CD4-positive, alpha-beta T cell treated with Interleukin-4 for 1 hour (primary cell): ENCODE measurements at regions not wholly inside any gene's neighbourhood (a gene's known extent, or its start where the extent isn't known, plus 50 kb on each side); places are given as distances from the start of the nearest gene placed in this dataset.

Experiments used
- DNase-seq, 2 donors: peaks; one replicate each; pipeline ENCODE4 v3.0.0-alpha.2; 2020 to 2022

- no peak for DNase-seq
Measured at GRCh38 chr6:40973304-40973703, 65.7 kb downstream of the UNC5CL start.

- DNase-seq = no peak
Measured at GRCh38 chr6:40972814-40973213, 66.2 kb downstream of the UNC5CL start.

- DNase-seq = no peak
Measured at GRCh38 chr6:40972190-40972589, 66.8 kb downstream of the UNC5CL start.

GRCh38 chr6:40968620-40969164 lies 70.3 kb downstream of the UNC5CL start:
- no peak for DNase-seq

GRCh38 chr6:40966860-40967259 lies 72.2 kb downstream of the UNC5CL start:
- DNase-seq = no peak

- DNase-seq = no peak
Measured at GRCh38 chr6:40965046-40965445, 74.0 kb downstream of the UNC5CL start.

GRCh38 chr6:40963019-40963418 lies 76.0 kb downstream of the UNC5CL start:
- no peak for DNase-seq

- DNase-seq = no peak
Measured at GRCh38 chr6:40962241-40962640, 76.8 kb downstream of the UNC5CL start.

GRCh38 chr6:40961831-40962230 lies 77.2 kb downstream of the UNC5CL start:
- no peak for DNase-seq

- no peak for DNase-seq
Measured at GRCh38 chr6:40960742-40961430, 78.1 kb downstream of the UNC5CL start.

GRCh38 chr6:40959781-40960327 lies 79.2 kb downstream of the UNC5CL start:
- DNase-seq = no peak

GRCh38 chr6:40958738-40959137 lies 80.3 kb downstream of the UNC5CL start:
- DNase-seq = no peak

GRCh38 chr6:40957616-40958492 lies 81.2 kb downstream of the UNC5CL start:
- no peak for DNase-seq

GRCh38 chr6:40956936-40957335 lies 82.1 kb downstream of the UNC5CL start:
- DNase-seq = no peak

- no peak for DNase-seq
Measured at GRCh38 chr6:40955178-40955545, 83.9 kb downstream of the UNC5CL start.

GRCh38 chr6:40954446-40955177 lies 84.4 kb downstream of the UNC5CL start:
- no peak for DNase-seq

- DNase-seq = no peak
Measured at GRCh38 chr6:40953486-40953885, 85.5 kb downstream of the UNC5CL start.

- DNase-seq = no peak
Measured at GRCh38 chr6:40950986-40951698, 87.9 kb downstream of the UNC5CL start.

- no peak for DNase-seq
Measured at GRCh38 chr6:40948570-40948969, 90.5 kb downstream of the UNC5CL start.

- DNase-seq = no peak
Measured at GRCh38 chr6:40947876-40948526, 91.0 kb downstream of the UNC5CL start.

GRCh38 chr6:40946738-40947301 lies 92.2 kb downstream of the UNC5CL start:
- DNase-seq = no peak
